T-helper 1 cell treated with Interleukin-12 subunit alpha and Interleukin-12 subunit beta and Interleukin-4 antibody, amounts not matched to agents 30 μg/mL and 1 μg/mL, for 36 hours (primary cell): ENCODE measurements at regions not wholly inside any gene's neighbourhood (a gene's known extent, or its start where the extent isn't known, plus 50 kb on each side); places are given as distances from the start of the nearest gene placed in this dataset.

Experiments
- H3K27ac Mint-ChIP-seq: one replicate; pipeline ENCODE4 v1.8.0; 2021; ENCODE audit warnings: mild to moderate bottlenecking, mixed read lengths
- H3K27me3 Mint-ChIP-seq: one replicate; pipeline ENCODE4 v1.8.0; 2021; ENCODE audit warnings: low read depth, mixed read lengths
- H3K36me3 Mint-ChIP-seq: one replicate; pipeline ENCODE4 v1.8.0; 2021; ENCODE audit warnings: low read depth, mixed read lengths
- H3K4me1 Mint-ChIP-seq: one replicate; pipeline ENCODE4 v1.8.0; 2021; ENCODE audit warnings: low read depth, mixed read lengths
- H3K4me3 Mint-ChIP-seq: one replicate; pipeline ENCODE4 v1.8.0; 2021; ENCODE audit warnings: mild to moderate bottlenecking, moderate library complexity, mixed read lengths
- H3K9me3 Mint-ChIP-seq: one replicate; pipeline ENCODE4 v1.8.0; 2021; ENCODE audit warnings: mixed read lengths

GRCh38 chr1:106968644-106969043, 87.8 kb upstream of the PRMT6 start:
- Mint-ChIP-seq H3K36me3 (no peaks in the 10 kb centered on the region), H3K9me3 (no peaks in the 10 kb centered on the region), H3K27ac (no peak overlapping the region), H3K27me3 (no peaks in the 10 kb centered on the region), H3K4me3 (no peak overlapping the region), H3K4me1 (no peaks in the 10 kb centered on the region)

GRCh38 chr1:106969731-106970130, 86.7 kb upstream of the PRMT6 start:
- Mint-ChIP-seq H3K27me3 (no peaks in the 10 kb centered on the region), H3K4me3 (no peak overlapping the region), H3K27ac (no peak overlapping the region), H3K9me3 (no peaks in the 10 kb centered on the region), H3K4me1 (no peaks in the 10 kb centered on the region), H3K36me3 (no peaks in the 10 kb centered on the region)

- H3K36me3 Mint-ChIP-seq: no peaks in the 10 kb centered on the region
- no peak overlapping the region for H3K27ac Mint-ChIP-seq
- no peaks in the 10 kb centered on the region for H3K4me1 Mint-ChIP-seq
- no peak overlapping the region for H3K4me3 Mint-ChIP-seq
- no peaks in the 10 kb centered on the region for H3K9me3 Mint-ChIP-seq
- H3K27me3 Mint-ChIP-seq: no peaks in the 10 kb centered on the region
Measured at GRCh38 chr1:106972074-106972473, 84.4 kb upstream of the PRMT6 start.

- Mint-ChIP-seq H3K4me3 (no peak overlapping the region), H3K9me3 (no peaks in the 10 kb centered on the region), H3K36me3 (no peaks in the 10 kb centered on the region), H3K27me3 (no peaks in the 10 kb centered on the region), H3K4me1 (no peaks in the 10 kb centered on the region), H3K27ac (no peak overlapping the region)
Measured at GRCh38 chr1:106975944-106976343, 80.5 kb upstream of the PRMT6 start.

- no peaks in the 10 kb centered on the region for H3K9me3 Mint-ChIP-seq
- H3K36me3 Mint-ChIP-seq: no peaks in the 10 kb centered on the region
- no peak overlapping the region for H3K4me3 Mint-ChIP-seq
- no peaks in the 10 kb centered on the region for H3K4me1 Mint-ChIP-seq
- no peaks in the 10 kb centered on the region for H3K27me3 Mint-ChIP-seq
- H3K27ac Mint-ChIP-seq: no peak overlapping the region
Measured at GRCh38 chr1:106978477-106979322, 77.8 kb upstream of the PRMT6 start.

- Mint-ChIP-seq H3K36me3 (no peaks in the 10 kb centered on the region), H3K9me3 (no peaks in the 10 kb centered on the region), H3K27me3 (no peaks in the 10 kb centered on the region), H3K27ac (no peak overlapping the region), H3K4me3 (no peak overlapping the region), H3K4me1 (no peaks in the 10 kb centered on the region)
Measured at GRCh38 chr1:106979371-106979770, 77.1 kb upstream of the PRMT6 start.

- no peaks in the 10 kb centered on the region for H3K36me3 Mint-ChIP-seq
- H3K27ac Mint-ChIP-seq: no peak overlapping the region
- H3K27me3 Mint-ChIP-seq: no peaks in the 10 kb centered on the region
- no peaks in the 10 kb centered on the region for H3K9me3 Mint-ChIP-seq
- H3K4me3 Mint-ChIP-seq: no peak overlapping the region
- H3K4me1 Mint-ChIP-seq: no peaks in the 10 kb centered on the region
Measured at GRCh38 chr1:106980121-106980520, 76.4 kb upstream of the PRMT6 start.

GRCh38 chr1:106984801-106985200, 71.7 kb upstream of the PRMT6 start:
- no peak overlapping the region for H3K4me3 Mint-ChIP-seq
- H3K4me1 Mint-ChIP-seq: no peaks in the 10 kb centered on the region
- H3K27ac Mint-ChIP-seq: no peak overlapping the region

GRCh38 chr1:106986603-106987002, 69.9 kb upstream of the PRMT6 start:
- Mint-ChIP-seq H3K4me1 (no peaks in the 10 kb centered on the region), H3K4me3 (no peak overlapping the region), H3K27me3 (no peaks in the 10 kb centered on the region), H3K27ac (no peak overlapping the region), H3K9me3 (no peaks in the 10 kb centered on the region), H3K36me3 (no peaks in the 10 kb centered on the region)

More at GRCh38 chr1:106984801-106985200, 71.7 kb upstream of the PRMT6 start:
- H3K27me3 Mint-ChIP-seq: no peaks in the 10 kb centered on the region
- no peaks in the 10 kb centered on the region for H3K9me3 Mint-ChIP-seq
- H3K36me3 Mint-ChIP-seq: no peaks in the 10 kb centered on the region

GRCh38 chr1:106995970-106996369, 60.5 kb upstream of the PRMT6 start:
- H3K9me3 Mint-ChIP-seq: no peaks in the 10 kb centered on the region
- H3K4me1 Mint-ChIP-seq: no peaks in the 10 kb centered on the region
- no peak overlapping the region for H3K4me3 Mint-ChIP-seq
- no peaks in the 10 kb centered on the region for H3K36me3 Mint-ChIP-seq
- no peak overlapping the region for H3K27ac Mint-ChIP-seq
- no peaks in the 10 kb centered on the region for H3K27me3 Mint-ChIP-seq

GRCh38 chr1:106998431-106999002, 58.0 kb upstream of the PRMT6 start:
- Mint-ChIP-seq H3K36me3 (no peaks in the 10 kb centered on the region), H3K4me3 (no peak overlapping the region), H3K27me3 (no peaks in the 10 kb centered on the region), H3K4me1 (no peaks in the 10 kb centered on the region), H3K9me3 (no peaks in the 10 kb centered on the region), H3K27ac (no peak overlapping the region)

GRCh38 chr1:107000902-107001301, 55.6 kb upstream of the PRMT6 start:
- no peaks in the 10 kb centered on the region for H3K27me3 Mint-ChIP-seq
- H3K36me3 Mint-ChIP-seq: no peaks in the 10 kb centered on the region
- no peaks in the 10 kb centered on the region for H3K4me1 Mint-ChIP-seq
- no peak overlapping the region for H3K4me3 Mint-ChIP-seq
- no peaks in the 10 kb centered on the region for H3K9me3 Mint-ChIP-seq
- H3K27ac Mint-ChIP-seq: no peak overlapping the region

- Mint-ChIP-seq H3K4me3 (no peak overlapping the region), H3K4me1 (no peaks in the 10 kb centered on the region)
Measured at GRCh38 chr1:107003972-107004371, 52.5 kb upstream of the PRMT6 start.

GRCh38 chr1:107004421-107004820, 52.1 kb upstream of the PRMT6 start:
- no peak overlapping the region for H3K27ac Mint-ChIP-seq
- H3K27me3 Mint-ChIP-seq: no peaks in the 10 kb centered on the region
- no peaks in the 10 kb centered on the region for H3K9me3 Mint-ChIP-seq
- H3K4me3 Mint-ChIP-seq: no peak overlapping the region
- no peaks in the 10 kb centered on the region for H3K4me1 Mint-ChIP-seq
- no peaks in the 10 kb centered on the region for H3K36me3 Mint-ChIP-seq

More at GRCh38 chr1:107003972-107004371, 52.5 kb upstream of the PRMT6 start:
- Mint-ChIP-seq H3K36me3 (no peaks in the 10 kb centered on the region), H3K27ac (no peak overlapping the region), H3K9me3 (no peaks in the 10 kb centered on the region), H3K27me3 (no peaks in the 10 kb centered on the region)
